ENCODE measurements at regions not wholly inside any gene's neighbourhood (a gene's known extent, or its start where the extent isn't known, plus 50 kb on each side); places are given as distances from the start of the nearest gene placed in this dataset.

GRCh38 chr5:13278811-13279210 lies 665.7 kb downstream of the DNAH5 start:
- TF ChIP-seq CTCF (conservative IDR thresholded peaks at IDR 0.05 in 1 of 2, IDR thresholded peaks at IDR 0.05 in 1 of 2; ENCODE audit: low read depth in 1 of 2, low read length in 2 of 2): no peak
- no peak for TF ChIP-seq EZH2 (IDR thresholded peaks at IDR 0.05; ENCODE audit: low read length, missing control alignments)

All from fibroblast of lung (primary cell).